ENCODE measurements at regions not wholly inside any gene's neighbourhood (a gene's known extent, or its start where the extent isn't known, plus 50 kb on each side); places are given as distances from the start of the nearest gene placed in this dataset.
"Not testable (repeated sequence)": the region's sequence is repeated elsewhere in the genome, so short reads cannot be mapped to it uniquely, and the experiment has no call there.

- no peak for DNase-seq
Observed at GRCh38 chr20:17872959-17873358, 95.6 kb downstream of the SNX5 start.

DNA sequence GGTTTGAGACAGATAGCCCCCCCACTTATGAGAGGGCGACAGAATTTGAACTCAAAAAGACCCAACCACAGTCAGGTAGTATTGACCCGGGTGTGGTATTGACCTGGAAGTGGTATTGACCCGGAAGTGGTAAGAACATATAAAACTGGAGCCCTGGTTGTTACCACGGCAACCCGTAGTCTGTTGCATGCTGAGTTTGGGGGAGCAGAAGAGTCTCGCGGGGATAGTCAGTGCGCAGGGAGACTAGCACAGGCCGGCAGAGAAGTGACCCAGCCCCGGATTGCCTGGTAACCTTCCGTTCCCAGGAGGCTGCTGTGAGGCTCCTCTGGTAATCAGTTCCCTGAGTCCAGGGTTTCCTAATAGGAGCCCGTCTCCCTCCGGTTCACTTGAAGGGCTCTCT lies 96.2 kb downstream of the SNX5 start:
- peak in 1 of 5 experiments; percentile 19 for DNase-seq

- no peak for DNase-seq
Observed at GRCh38 chr20:17871886-17872285, 96.7 kb downstream of the SNX5 start.

- DNase-seq = no peak
Observed at GRCh38 chr20:17871181-17871580, 97.4 kb downstream of the SNX5 start.

- no peak for DNase-seq
Observed at GRCh38 chr20:17870086-17870740, 98.4 kb downstream of the SNX5 start.

DNA sequence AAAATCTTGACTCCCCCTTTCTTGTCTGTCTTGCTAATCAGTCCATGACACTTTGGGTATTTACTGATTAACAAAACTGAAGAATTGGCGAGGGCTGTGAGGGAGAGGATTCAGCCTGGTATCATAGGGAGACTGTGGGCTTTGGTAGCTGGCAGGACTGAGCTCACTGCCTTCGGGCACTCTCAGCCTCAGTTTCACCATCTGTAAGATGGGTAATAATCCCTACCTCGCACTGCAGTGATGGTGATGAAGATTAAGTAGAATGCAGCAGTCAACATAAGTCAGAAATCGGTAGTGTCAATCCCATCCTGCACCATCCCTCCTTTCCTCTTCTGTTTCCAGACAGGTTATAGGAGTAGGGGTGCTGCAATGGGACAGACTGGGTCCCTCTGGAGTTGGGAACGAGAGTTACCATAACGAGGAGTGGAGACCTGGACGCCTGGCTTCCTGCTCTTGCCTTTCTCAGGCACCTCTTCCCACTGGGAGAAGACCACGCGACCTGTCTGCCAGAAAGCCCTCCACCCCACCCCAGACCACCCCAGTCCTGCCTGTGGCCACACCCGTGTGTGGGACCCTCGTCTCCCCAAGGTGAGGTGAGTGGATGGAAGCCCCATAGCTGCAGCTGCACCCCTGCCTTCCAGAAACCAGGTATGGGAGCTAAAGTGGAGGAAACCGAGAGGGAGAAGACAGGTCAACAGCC lies 99.1 kb downstream of the SNX5 start:
- DNase-seq = no peak

DNA sequence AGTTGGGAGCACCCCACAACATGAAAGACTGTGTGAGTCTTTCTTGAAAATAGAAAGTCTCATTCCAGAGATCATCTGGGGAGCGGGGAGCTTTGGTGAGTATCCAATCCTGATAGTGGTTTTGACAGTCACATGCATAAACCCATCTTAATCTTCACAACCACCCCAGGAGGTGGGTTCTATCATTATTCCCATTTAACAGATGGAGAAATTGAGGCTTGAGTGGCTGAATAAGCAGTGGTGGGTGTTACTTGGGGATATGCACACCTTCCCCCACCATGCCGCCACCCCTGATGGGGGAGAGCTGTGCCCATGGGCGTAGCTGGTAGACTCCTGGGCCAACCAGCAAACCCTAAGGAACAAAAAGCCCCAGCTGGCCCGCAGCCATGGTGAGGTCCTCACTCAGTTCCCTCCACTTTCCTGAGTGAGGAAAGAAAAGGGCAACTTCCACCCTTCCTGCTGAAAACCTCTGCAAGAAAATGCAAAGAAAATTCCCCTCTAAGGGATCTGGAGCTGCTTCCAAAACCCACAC lies 99.8 kb downstream of the SNX5 start:
- DNase-seq = no peak

DNA sequence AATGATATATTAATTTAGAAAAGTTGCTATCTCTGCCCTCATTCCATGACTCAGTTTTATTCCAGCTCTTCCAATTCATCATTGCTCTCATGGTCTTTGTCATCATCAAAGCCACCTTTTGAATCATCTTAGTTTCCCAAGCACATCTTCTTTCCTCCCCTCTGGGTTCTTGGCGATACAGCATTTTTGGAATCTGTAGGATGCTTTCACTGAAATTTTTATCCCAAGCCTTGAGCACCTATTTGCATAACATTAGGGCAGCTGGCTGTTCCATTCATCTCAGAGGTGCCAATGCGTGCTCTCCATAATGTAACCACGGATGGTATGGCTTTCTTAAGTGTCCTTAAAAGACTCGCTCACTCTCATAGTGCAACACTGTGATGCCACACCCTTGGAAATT lies 100.4 kb downstream of the SNX5 start:
- no peak for DNase-seq

GRCh38 chr20:17867131-17867925 lies 101.3 kb downstream of the SNX5 start:
- no peak for DNase-seq

GRCh38 chr20:17866234-17867001 lies 102.2 kb downstream of the SNX5 start:
- no peak for DNase-seq

DNA sequence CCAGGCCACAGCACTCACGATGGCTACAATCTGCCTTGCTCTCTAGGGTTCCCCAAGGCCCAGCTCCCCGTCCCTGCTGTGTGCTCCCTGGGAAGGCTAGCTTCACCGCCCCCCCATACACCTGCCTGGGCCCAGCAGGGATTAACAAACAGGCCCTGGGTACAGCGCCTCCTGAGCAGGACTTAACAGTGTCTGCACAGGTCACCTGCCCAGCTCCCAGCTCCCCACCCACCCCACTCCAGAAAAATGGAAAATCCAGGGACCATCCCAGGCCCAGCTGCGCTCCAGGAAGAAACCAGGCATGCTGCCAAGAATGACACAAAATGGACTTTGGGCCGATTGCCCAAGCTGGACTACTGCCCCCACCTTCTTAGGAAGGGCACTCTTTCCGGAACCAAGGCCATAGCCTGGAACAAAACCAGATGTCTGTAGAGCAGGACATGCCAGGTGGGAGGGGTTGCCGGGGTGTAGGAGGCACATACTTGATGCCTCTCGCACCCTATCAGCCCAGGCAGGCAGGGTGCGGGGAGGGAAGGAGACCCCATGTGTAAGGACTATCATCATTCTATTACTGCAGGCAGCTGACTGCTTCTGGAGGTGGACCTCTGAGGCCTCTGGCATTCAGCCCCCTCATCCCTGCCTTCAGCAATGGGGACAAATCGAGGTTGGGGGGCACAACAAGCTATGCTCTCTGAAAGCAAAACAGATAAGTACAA lies 104.9 kb downstream of the SNX5 start:
- no peak for DNase-seq

GRCh38 chr20:17863209-17863576 lies 105.4 kb downstream of the SNX5 start:
- no peak for DNase-seq

GRCh38 chr20:17862171-17862570 lies 106.4 kb downstream of the SNX5 start:
- no peak for DNase-seq

- DNase-seq = not testable (repeated sequence)
Observed at GRCh38 chr20:17861620-17862019, 107.0 kb downstream of the SNX5 start.

DNA sequence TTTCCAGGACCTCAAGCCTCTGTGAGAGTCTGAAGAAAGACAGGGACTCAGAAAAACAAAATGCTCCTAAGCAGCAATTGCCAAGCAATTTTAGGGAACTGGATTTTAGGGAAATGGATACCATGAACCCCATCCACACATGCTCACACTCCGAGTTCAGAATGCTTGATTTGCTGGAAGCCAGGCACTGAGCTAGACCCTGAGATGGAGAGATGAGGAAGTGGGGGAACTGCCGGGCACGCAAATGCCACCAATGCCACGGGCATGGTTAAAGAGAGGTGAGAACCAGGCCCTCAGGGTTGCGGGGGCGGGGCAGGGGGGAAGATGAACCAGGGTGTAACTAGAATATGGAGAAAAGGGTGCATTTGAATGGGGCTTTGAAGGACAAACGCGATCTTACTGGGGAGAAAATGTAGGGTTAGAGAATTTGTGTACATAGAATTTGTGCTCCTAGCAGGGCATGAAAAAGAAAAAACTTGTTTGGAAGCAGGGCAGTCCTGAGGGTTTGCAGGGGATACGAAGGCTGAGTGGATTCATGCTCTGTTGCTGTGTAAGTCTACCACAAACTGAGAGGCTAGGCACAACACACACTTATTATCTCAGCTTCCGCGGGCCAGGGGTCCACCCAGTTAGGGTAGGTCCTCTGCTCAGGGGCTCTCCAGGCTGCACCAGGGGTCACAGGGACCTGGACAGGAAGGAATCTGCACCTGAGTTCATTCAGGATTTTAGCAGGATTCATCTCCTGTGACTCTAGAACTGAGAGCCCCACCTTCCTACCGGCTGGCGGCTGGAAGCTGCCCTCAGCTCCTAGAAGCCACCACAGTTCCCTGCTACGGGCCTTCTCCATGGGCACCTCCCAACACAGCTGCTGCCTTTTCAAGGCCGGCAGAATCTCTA lies 108.0 kb downstream of the SNX5 start:
- DNase-seq = no peak

GRCh38 chr20:17859616-17860232 lies 108.9 kb downstream of the SNX5 start:
- DNase-seq = peak in 2 of 5 experiments; percentile 42 to 64

- peak in 1 of 5 experiments; percentile 43 for DNase-seq
Observed at GRCh38 chr20:17859002-17859615, 109.5 kb downstream of the SNX5 start.

- no peak for DNase-seq
Observed at GRCh38 chr20:17858450-17859001, 110.1 kb downstream of the SNX5 start.

- no peak for DNase-seq
Observed at GRCh38 chr20:17857639-17858449, 110.8 kb downstream of the SNX5 start.

Data from T-helper 2 cell (primary cell).